HL-60/S4 treated with retinoic acid at 250 ng/mL for 4 days and 3 days (cell line): ENCODE measurements at regions not wholly inside any gene's neighbourhood (a gene's known extent, or its start where the extent isn't known, plus 50 kb on each side); places are given as distances from the start of the nearest gene placed in this dataset.

Experiments
- in situ Hi-C: fragments of 300-500 bp; cut with MboI; formaldehyde crosslinking; loops from 2 replicates; pipeline ENCODE4 v1.7.0; 2022; ENCODE audit warnings: low sequenced_read_pairs

DNA sequence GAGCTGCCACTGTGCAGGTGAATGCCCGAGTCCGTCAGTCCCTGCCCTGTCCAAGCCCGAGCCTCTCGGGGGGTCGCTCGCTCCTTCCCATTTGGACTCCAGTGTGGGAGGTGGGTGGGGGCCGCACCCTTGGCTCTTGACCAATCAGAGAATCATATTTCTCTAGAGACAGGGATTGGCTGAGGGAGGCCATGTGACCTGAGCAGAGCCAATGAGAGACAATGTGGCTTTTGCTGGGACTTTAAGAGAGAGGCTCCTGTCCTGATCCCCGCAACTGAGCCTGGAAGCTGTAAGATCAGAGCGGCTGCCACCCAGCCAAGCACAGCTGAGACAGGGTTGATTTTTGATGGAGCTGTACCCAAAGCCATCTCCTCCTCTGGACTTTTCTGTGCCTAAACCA lies 199.3 kb downstream of the TFAP2C start:
- in situ Hi-C loops: no loop called here

DNA sequence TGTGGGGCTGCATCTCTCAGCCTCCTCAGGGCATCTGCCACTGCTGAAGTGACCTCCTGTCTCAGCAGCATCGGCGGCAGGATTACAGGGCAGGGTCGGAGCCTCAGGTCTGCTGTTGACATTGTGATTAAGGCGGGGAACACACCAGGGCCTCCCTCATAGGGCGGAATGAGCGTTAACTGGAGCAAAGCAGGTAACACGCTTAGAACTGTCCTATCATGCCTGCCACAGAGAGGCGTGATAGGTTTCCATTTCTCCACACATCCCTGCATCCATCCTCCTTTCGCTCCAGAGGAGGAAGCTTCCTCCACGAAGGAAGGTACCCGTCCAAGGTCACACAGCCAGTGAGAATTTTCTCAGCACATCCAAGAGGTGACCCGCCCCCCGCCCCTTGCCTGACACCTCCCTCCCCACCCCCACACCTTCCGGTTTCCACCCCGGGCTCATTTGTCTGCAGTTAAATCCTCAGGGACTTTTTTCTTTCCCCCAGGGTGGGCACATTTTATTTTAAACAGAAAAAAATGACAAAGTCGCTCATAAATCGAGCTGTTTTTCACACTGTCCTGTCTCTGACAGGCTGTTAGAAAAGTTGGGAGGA lies 200.8 kb downstream of the TFAP2C start:
- in situ Hi-C loops: no loop called here

DNA sequence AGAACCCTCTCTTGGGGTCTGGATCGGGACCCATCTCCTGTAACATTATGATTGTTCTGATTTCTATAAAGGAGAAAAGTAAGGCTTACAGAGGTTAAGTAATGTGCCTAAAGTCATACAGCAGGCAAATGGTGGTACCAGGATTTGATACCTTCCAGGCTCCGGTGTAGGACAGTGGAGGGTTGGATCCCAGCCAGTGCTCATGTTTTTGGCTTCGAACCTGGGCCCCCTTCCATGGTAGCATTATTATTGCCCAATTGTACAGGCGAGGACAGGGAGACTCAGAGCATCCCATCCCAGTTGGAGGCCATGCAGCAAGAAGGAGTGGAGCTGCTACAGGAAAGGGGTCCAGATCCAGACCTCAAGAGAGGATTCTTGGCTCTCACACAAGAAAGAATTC lies 202.7 kb downstream of the TFAP2C start:
- in situ Hi-C loops: no loop called here

DNA sequence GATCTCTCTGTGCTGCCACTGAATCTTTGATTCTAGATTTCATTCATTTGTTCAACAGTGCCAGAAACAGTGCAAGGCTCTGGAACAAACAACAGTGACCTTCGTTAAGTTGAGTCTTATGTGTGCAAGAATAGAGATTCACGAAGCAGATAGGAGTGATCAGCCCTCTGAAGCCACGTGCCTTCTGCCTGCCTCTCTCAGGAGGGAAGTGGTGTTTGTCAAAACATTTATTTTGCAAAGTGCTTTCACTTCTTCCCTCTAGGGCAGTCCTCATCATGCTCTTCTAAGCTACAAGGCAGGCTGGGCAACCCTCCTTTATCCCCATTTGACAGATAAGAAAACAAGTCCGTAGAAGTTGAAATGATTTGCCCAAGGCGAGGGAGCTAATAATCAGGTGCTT lies 204.3 kb downstream of the TFAP2C start:
- in situ Hi-C loops: no loop called here

DNA sequence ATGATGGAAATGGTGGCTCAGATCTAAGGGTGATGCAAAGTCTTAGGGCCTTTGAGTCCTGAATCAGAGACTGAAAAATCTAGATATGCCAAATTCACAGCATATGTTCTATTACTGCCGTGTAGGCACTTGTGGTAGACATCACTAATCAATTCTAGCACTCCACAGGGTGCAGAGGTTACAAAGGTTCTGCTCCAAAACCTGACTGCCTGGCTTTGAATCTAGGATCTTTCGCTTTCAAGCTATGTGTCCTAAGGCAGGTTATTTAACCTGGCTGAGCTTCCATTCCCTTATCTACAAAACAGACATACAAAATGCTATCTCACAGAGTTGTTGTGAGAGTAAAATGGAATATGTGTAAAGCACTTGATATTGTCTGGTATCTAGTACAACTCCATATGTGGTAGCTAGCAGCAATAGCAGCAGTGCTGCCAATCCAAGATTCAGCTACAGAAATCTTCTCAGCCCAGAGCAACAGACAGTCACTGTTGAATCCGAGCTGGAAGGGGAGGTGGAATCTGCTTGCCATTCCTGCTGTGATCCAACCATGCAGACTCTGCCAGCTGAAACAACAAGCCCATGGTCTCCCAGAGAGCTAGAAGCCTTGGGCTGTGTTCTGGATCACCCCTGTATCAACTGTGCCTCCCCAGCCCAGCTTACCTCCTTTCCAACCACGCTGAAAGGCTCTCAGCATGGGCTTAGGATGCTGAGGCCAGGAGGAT lies 206.9 kb downstream of the TFAP2C start:
- in situ Hi-C loops: no loop called here

DNA sequence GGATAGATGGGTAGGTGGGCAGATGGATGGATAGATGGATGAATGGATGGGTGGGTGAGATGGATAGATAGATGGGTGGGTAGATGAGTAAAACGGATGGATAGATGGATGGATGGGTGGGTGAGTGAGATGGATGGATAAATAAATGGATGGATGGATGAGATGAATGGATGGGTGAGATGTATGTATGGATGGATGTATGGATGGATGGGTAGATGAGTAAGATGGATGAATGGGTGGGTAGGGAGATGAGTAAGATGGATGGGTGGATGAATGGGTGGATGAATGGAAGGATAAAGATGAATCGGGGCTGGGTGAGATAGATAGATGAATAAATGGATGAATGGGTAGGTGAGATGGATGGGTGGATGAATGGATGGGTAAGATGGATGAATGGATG lies 210.1 kb downstream of the TFAP2C start:
- in situ Hi-C loops: no loop called here

DNA sequence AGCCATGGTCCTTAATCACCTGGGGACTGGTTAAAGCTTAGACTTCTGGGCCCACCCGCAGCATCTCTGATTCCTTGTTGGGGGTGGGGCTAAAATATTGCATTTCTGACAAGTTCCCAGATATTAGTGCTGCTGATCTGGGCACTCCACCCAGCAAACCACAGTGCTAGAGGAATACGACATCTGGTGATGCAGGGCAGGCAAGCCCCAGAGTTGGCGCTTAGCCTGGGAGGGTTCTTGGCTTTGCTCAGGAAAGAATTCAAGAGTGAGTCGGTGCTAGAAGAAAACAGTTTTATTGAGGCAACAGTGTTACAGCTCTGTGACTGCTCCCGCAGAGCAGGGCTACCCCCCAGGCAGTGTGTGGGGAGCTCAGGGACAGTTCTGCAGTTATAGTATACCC lies 210.7 kb downstream of the TFAP2C start:
- in situ Hi-C loops: no loop called here

DNA sequence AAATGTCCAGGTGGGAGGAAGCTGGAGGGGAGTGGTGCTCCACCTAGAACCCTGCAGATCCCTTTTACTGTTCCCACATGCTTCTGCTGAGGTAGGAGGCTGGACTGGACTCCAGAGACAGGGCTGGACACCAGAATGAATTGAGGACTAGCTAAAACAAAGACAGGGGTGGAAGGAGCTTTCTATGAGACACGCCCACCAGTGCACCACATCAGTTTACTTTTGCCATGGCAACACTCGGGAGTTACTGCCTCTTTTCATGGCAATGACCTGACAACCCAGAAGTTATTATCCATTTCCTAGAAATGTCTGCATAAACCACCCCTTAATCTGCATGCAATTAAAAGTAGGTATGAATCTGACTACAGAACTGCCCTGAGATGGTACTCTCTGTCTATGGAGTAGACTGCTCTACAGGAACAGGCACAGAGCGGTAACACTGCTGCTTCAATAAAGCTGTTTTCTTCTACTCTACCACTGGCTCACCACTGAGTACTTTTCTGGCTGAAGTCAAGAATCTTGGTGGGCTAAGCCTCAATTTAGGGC lies 211.7 kb downstream of the TFAP2C start:
- in situ Hi-C loops: no loop called here

DNA sequence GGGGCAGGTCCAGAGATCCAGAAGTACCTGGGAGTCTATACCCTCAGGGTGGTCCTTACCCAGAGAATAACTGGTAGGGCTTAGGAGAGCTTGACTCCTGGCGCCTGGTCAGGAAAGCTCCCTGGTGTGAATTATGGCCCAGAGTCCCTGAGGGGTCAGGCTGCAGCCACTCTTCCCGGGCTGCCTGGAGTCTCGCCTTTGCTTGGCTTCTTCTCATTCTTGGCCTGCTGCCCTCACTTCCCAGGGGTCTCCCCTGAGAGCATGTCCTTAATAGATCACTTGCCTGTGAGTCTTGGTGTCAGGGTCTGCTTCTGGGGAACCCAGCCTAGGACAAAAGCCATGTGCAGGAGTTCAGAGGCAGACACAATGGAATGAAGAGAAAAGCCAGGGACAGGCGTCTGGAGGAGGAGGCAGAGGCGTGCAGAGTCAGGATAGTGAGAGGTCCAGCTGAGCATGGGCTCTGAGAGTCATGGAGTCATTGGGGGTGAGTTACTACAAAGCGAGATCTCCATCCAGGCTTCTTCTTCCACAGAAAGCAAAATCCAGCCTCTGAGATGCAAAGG lies 212.3 kb downstream of the TFAP2C start:
- in situ Hi-C loops: no loop called here

DNA sequence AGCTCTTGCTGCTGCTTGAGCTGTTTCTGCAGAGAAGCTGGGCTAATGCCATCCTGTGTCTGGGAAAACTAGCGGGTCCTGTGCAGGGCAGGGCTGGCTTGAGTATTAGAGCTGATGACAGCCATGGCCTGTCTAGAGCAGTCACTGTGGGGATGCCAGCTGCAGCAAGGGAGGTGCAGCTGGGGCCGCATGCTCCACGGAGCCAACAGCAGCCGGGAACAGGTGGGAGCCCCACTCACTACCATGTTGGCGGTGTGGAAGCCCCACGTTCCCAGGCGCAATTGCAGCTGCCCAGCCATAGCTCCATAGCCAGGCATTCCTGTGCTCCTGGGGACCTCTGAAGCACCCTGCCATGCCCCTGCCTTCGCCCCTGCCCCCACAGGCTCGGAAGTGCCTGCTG lies 212.9 kb downstream of the TFAP2C start:
- in situ Hi-C loops: no loop called here

DNA sequence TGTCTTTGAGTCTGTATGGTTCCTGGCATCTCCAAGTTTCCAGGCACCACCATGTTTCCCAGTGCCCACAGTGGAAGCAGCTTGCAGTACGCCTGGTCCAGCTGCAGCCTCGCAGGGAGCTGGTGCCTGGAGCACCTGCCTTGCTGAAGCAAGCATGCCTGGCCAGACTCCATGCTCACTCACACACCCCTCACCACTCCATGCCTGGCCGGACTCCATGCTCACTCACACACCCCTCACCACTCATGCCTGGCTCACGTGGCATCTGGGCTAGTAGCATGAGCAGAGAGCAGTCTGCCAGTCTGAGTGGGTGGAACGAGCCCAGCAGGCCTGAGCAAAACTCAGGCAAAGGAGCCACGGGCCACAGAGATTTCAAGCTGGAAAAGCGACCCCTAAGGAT lies 214.3 kb downstream of the TFAP2C start:
- in situ Hi-C loops: no loop called here

DNA sequence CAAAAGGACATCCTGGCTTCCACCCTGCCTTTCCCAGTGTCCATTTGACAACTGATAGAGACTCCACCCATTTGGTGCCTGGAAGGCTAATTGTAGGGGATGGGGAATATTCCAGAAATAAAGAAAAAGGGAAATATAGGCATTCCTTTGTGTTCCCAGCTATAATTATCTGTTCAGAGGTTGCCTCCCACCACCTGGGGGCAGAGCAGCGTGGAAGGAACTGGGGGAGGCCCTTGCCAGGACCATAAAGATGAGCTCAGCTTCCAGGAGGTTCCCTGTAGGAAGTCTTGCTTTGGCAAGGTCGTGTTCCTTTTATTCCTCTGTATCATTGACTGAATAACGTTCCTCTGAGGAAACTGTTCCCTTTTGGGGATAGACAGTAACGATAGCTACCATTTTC lies 214.7 kb downstream of the TFAP2C start:
- in situ Hi-C loops: no loop called here

DNA sequence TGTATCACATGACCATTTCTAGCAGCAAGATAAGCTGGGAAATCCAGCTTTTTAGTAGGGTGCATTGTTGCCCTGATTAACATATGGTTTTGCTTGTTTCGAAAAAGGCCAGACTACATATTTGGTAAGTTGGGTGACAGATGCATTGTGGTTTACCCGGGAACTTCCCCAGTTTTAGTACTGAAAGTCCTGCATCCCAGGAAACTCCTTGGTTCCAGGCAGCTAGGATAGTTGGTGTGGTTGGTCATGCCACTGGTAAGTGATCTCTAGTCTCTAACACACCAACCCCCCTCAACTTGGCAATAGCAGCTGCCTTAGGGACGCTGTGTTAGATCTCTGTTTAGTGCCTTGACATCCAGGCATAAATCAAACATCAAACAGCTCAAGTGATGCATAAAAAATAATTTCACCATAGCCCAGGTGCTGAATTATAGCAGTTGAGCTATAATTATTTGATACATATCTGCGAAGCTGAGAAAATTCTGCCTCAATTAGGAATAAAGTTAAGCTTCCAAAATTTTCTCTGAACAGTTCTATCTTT lies 216.5 kb downstream of the TFAP2C start:
- in situ Hi-C loops: no loop called here

DNA sequence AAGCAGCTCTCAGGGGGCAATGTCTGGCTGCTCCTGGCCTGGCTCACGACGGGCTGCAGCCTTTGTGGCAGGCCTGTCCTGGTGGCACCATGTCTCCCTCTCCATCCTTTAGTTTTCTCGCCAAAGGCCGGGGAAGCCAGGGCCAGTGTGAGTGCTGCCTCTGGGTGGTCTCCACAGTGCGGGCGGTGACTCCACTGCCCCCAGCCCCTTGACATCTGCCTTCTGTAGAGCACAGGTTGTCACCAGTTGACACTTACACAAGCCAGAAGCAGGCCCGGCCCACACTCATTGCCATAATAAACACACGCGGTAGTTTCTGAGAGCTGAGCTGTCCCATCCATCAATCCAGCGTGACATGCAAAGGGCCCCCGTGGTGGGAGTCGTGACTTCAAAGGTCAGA lies 219.5 kb downstream of the TFAP2C start:
- in situ Hi-C loops: no loop called here

DNA sequence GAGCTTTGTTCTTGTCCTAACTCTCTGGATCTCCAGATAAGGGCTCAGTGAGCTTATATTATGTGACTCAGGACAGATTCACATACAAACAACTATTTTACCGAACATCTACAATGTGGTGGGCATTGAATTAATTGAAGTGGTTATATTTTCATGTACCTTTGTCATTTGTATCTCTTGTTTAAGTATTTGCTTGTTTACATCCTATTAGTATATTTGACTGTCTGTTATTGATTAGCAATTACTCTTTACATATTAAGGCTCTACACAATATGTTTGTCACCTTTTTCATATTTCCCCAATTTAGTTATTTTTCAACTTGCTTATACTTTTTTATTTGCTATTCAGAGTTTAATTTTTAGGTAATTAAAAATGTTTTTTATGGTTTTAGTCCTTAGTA lies 222.4 kb downstream of the TFAP2C start:
- in situ Hi-C loops: no loop called here

DNA sequence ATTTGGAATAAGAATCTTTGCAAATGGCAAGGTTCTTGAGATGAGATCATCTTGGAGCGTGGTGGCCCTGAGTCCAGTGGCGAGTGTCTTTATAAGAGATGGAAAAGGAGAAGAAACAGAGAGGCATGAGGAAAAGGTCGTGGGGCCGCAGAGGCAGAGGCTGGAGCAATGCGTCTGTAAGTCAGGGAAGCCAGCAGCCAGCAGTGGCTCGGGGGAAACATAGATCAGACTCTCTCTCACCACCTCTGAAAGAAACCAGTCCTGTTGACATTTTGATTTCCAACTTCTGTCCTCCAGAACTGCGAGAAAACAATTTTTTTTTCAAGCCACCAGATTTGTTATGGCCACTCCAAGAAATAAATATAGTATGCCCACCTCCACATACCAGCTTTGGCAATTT lies 226.6 kb downstream of the TFAP2C start:
- in situ Hi-C loops: no loop called here

DNA sequence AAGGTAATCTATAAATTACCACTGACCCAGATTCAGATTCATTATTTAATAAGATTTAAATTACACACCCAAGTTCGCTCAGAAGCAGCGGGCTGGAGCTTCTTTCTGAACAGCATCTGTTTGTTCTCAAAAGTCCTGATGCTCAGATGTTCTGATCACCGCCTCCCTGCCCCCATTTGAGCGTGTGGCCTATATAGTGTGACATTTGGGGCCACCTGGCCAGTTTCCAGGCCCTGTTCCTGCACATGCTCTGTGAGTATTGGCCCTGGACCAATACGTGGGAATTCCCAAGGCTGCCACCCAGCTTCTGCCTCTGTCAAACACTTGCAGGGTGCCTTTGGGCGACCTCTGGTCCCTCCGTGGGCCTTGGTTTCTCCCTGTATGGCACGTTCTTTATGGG lies 228.8 kb downstream of the TFAP2C start:
- in situ Hi-C loops: no loop called here

DNA sequence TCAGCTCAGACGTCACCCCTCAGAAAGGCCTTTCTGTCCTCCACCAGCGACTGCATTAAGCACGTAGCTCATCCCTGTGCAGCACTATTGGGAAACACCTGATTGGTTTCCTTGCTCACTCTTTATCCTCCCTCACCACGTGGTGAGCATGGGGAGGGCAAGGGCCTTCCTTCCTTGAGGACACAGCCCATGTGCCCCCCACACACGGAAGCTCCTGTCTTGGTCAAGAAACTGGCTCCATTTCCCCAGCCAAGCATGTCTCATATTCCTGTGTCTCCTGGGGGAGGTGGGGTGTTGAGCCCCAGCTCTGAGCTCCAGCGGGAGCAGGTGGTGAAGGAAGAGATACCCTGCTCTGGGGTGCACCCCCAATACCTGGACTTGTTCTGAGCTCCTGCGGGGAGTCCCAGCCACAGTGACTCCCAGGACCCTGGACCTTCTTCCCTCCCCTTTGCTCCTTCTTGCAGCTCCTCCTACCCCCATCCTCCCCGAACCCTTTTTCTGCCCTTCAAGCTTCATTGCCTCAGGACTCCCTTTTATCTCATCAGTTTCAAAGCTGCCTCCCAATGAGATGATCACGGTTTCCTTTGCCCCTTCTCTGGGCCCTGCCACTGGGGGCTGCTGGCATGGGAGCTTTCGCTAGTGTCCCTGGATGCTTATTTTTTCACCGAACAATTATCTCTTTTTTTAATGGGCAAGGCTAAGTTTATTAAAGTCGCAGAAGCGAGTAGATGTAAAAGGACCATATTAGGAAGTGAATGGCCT lies 230.1 kb downstream of the TFAP2C start:
- in situ Hi-C loops: no loop called here

DNA sequence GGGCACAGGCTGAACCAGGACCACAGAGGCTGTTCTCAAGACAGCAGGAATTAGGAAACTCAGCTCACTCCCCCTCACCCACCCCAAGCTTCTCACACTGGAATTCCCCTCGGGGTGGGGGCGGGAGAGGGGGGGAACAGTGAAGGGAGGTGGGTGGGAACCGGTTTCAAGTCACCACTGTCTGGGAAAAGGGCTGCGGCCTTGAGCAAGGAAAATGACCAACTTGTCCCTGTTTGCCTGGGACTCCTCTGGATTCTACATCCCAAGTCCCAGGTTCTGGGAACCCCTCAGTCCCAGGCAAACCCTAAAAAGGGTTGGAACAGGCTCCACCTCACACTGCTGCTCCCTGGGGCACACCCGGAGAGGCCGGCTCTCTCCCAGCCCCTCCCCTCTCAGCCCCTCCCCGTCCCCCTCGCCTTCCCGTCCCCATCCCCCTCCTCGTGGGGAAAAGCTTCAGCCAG lies 230.7 kb downstream of the TFAP2C start:
- in situ Hi-C loops: no loop called here

DNA sequence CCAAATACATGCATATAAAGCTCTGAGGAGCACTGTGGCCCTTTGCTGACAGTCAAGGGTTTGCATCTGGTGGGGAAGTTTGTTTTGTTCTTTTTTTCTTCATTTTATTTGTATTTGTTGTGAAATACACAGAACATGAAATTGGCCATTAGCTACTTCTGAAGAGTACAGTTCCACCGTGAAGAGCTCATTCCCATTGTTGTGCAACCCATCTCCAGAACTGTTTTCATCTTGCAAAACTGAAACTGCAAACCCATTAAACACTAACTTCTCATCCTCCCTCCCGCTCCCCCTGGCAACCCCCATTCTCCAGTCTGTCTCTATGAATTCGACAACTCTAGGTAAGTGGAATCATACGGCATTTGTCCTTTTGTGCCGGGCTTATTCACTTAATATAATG lies 231.3 kb downstream of the TFAP2C start:
- in situ Hi-C loops: no loop called here

DNA sequence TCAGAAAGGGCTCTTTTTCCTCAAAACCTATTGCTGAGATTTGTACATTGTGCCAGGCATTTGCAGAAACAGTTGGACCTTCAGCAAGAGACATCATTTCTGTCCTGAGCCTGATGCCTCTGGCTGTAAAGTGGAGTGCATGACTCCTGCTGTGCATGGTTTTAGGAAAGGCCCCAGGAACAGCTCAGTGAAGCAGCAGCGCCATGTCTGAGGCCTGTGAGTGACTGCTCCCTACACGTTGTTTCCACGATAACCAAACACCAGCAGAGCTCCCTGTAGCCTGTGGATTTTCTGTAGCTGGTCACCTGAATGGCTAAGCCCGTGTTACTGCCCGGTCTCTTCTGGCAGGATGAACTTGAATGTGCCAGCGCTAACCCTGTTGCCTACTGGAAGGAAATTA lies 232.5 kb downstream of the TFAP2C start:
- in situ Hi-C loops: no loop called here
